NCI-H1436 (cell line): ENCODE measurements at regions not wholly inside any gene's neighbourhood (a gene's known extent, or its start where the extent isn't known, plus 50 kb on each side); places are given as distances from the start of the nearest gene placed in this dataset.
A peak's percentile ranks its signal among the peaks of the same experiment; 100 is the strongest.

ENCODE experiments used
- DNase-seq: peaks from one replicate; lab custom pipeline; 2025; lab: John Stamatoyannopoulos, UW

GRCh38 chr6:4008324-4009047, 70.5 kb downstream of the FAM217A start:
- DNase-seq, result peak; percentile 45

DNA sequence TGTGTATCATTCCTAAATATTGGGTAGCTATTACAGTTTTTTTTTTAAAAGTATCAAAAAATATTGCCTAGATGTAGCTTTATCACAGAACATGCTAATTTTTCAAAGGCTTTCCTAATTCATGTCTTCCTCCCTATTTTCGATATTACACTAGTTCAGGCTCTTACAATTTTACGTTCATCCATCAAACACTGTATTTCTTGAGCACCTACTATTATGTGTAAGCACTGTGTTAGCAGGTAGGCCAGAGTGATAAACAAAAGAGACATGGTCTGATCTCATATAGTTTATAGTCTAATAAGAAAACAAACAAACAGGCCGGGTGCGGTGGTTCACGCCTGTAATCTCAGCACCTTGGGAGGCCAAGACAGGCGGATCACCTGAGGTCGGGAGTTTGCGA, 69.5 kb downstream of the FAM217A start:
- DNase-seq, result no peak

- no peak for DNase-seq
These were observed 68.9 kb downstream of the FAM217A start for GRCh38 chr6:4010048-4010447.

DNA sequence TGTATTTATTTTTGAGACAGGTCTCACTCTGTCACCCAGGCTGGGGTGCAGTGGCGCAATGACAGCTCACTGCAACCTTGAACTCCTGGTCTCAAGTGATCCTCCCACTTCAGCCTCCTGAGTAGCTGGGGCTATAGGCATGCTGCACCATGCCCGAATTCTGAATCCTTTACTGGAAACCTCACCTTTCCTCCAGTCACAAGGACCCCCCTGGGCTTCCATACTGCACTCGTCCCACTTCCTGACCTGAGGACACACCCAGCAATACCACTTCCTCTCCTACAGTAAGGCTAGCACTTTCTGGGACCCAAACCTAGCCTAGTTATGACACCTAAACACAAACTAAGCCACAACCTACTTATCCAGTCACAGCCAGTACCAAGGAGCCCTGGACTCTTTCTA, 68.2 kb downstream of the FAM217A start:
- DNase-seq, result no peak

DNA sequence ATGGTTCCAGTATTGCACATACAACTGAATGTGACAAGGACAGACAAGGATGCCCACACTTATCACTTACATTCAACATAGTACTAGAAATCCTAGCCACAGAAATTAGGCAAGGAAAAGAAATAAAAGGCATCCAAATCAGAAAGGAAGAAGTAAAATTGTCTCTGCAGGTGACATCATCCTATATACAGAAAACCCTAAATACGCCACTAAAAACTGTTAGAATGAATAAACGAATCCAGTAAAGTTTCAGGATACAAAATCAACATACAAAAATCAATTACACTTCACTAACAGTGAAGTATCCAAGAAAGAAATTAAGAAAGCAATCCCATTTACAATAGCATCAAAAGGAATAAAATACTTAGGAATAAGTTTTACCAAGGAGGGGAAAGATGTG, 66.1 kb downstream of the FAM217A start:
- no peak for DNase-seq

DNA sequence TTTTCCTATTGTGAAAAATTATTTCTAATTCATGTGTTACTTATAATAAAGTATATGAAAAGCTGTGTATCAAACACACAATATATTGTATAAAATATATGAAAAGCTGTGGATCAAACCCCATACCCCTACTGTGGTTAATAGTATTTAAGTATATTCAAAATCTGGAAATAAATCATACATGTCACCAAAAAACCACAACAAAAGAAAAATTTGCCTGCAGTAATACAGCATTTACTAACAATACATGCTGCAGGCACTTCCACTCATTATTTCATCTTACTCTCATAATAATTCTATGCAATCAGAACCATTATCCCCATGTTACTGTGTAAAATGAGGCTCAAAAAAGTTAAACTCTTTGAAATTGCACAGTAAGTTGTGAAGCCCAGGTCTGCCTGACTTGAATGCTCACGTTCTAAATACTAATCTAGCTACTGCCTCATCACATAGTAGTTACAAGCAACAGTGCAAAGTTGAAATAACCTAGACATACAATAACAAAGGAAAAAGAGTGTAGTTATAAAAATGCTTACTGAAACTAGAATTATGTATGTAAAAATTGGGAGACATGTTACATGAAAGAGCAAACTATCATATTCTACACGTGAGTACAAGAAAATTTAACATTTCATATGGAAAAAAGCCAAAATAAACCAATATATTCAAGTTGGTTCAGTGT, 61.7 kb downstream of the FAM217A start:
- DNase-seq, result no peak

DNA sequence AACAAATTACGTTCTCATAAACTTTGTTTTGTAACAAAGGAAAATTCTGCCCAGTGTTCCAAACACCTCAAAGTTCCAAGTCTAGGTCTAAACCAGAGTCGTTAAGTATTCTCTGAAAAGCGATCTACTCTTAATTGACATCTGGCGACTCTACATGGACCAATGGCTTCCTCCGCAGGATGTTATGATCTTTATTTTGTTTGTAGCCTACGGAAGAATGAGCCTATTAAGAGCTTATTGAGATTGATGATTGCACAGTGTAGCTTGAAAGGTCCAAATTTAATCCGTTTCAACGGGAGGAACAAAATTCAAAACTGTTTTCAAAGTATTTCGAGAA, 61.1 kb downstream of the FAM217A start:
- peak; percentile 43 for DNase-seq

GRCh38 chr6:4018171-4018923, 60.6 kb downstream of the FAM217A start:
- DNase-seq, result peak; percentile 96
